ENCODE measurements at regions not wholly inside any gene's neighbourhood (a gene's known extent, or its start where the extent isn't known, plus 50 kb on each side); places are given as distances from the start of the nearest gene placed in this dataset.

- TF ChIP-seq NFIC (IDR thresholded peaks at IDR 0.05), result no peak
- no peak for TF ChIP-seq REST (IDR thresholded peaks at IDR 0.05; ENCODE audit: low read depth)
Measured at GRCh38 chr16:5762362-5762761, 664.8 kb upstream of the EEF2KMT start.

- TF ChIP-seq TCF12 (IDR thresholded peaks at IDR 0.05; ENCODE audit: low read depth) (no peak), ZBTB7A (IDR thresholded peaks at IDR 0.05; ENCODE audit: low read depth) (no peak), MAX (IDR thresholded peaks at IDR 0.05) (no peak), RAD21 (IDR thresholded peaks at IDR 0.05; ENCODE audit: low read depth) (no peak), EGR1 (IDR thresholded peaks at IDR 0.05) (no peak), TEAD4 (IDR thresholded peaks at IDR 0.05) (no peak), CEBPB (IDR thresholded peaks at IDR 0.05) (no peak), YY1 (IDR thresholded peaks at IDR 0.05; ENCODE audit: low read depth) (no peak), CREB1 (IDR thresholded peaks at IDR 0.05; ENCODE audit: low read depth) (no peak), TAF1 (IDR thresholded peaks at IDR 0.05; ENCODE audit: low read depth) (no peak), NFIC (IDR thresholded peaks at IDR 0.05) (no peak), EP300 (IDR thresholded peaks at IDR 0.05; ENCODE audit: borderline replicate concordance) (no peak), USF1 (IDR thresholded peaks at IDR 0.05) (no peak), FOXM1 (IDR thresholded peaks at IDR 0.05; ENCODE audit: borderline replicate concordance, low read depth) (no peak), REST (IDR thresholded peaks at IDR 0.05; ENCODE audit: low read depth) (no peak)
Measured at GRCh38 chr16:5761592-5761991, 664.0 kb upstream of the EEF2KMT start.

- TF ChIP-seq EGR1 (IDR thresholded peaks at IDR 0.05), result no peak
- TF ChIP-seq NFIC (IDR thresholded peaks at IDR 0.05), result no peak
- no peak for TF ChIP-seq REST (IDR thresholded peaks at IDR 0.05; ENCODE audit: low read depth)
- TF ChIP-seq RAD21 (IDR thresholded peaks at IDR 0.05; ENCODE audit: low read depth), result no peak
Measured at GRCh38 chr16:5758281-5758680, 660.7 kb upstream of the EEF2KMT start.

GRCh38 chr16:5756969-5757368 is 659.4 kb upstream of the EEF2KMT start:
- no peak for TF ChIP-seq MAX (IDR thresholded peaks at IDR 0.05)
- no peak for TF ChIP-seq YY1 (IDR thresholded peaks at IDR 0.05; ENCODE audit: low read depth)
- TF ChIP-seq NFIC (IDR thresholded peaks at IDR 0.05), result no peak
- TF ChIP-seq EGR1 (IDR thresholded peaks at IDR 0.05), result no peak
- no peak for TF ChIP-seq CEBPB (IDR thresholded peaks at IDR 0.05)
- no peak for TF ChIP-seq REST (IDR thresholded peaks at IDR 0.05; ENCODE audit: low read depth)
- no peak for TF ChIP-seq EP300 (IDR thresholded peaks at IDR 0.05; ENCODE audit: borderline replicate concordance)
- no peak for TF ChIP-seq FOXM1 (IDR thresholded peaks at IDR 0.05; ENCODE audit: borderline replicate concordance, low read depth)
- no peak for TF ChIP-seq TAF1 (IDR thresholded peaks at IDR 0.05; ENCODE audit: low read depth)
- no peak for TF ChIP-seq USF1 (IDR thresholded peaks at IDR 0.05)
- no peak for TF ChIP-seq TCF12 (IDR thresholded peaks at IDR 0.05; ENCODE audit: low read depth)
- TF ChIP-seq TEAD4 (IDR thresholded peaks at IDR 0.05), result no peak
- TF ChIP-seq RAD21 (IDR thresholded peaks at IDR 0.05; ENCODE audit: low read depth), result no peak
- no peak for TF ChIP-seq ZBTB7A (IDR thresholded peaks at IDR 0.05; ENCODE audit: low read depth)
- TF ChIP-seq CREB1 (IDR thresholded peaks at IDR 0.05; ENCODE audit: low read depth), result no peak

Data from Ishikawa (cell line).